RPMI8226 (cell line): ENCODE measurements at regions not wholly inside any gene's neighbourhood (a gene's known extent, or its start where the extent isn't known, plus 50 kb on each side); places are given as distances from the start of the nearest gene placed in this dataset.

Source experiments
- DNase-seq: peaks from one replicate; pipeline ENCODE4 v3.0.0-alpha.2; 2015

DNA sequence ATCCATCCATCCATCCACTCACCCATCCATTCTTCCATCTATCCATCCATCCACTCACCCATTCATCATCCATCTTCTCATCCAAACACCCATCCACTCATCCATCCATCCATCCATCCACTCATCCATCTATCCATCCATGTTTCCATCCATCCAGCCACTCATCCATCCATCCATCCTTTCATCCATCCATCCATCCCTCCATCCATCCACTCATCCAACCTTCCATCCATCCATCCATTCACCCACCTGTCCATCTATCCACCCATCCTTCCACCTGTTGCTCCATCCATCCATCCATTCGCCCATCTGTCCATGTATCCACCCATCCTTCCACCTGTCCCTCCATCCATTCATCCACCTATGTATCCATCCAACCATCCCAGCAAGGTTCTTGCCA, 378.4 kb upstream of the PFKP start:
- DNase-seq = no peak

- no peak for DNase-seq
Observed at GRCh38 chr10:2686691-2687090, 380.7 kb upstream of the PFKP start.

- DNase-seq = no peak
Observed at GRCh38 chr10:2682491-2682890, 384.9 kb upstream of the PFKP start.

- no peak for DNase-seq
Observed at GRCh38 chr10:2681891-2682290, 385.5 kb upstream of the PFKP start.

DNA sequence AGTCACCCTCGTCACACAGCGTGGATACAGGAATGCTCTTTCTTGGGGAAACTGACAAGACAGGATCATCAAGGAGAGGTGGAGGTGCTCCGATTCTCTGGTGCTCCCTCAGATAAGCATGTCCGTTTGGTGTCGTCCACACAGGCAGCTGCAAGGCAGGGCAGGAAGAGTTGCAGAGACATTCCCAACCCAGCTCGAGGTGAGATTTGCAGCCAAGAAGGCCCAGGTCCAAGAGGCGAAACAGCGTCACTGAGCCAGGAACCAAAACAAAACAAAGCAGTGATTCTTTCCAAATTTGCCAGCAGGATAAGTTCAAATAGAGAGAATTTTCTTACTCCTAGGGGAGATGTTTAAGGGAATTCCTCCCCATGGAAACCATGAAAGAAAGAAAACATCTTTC, 386.5 kb upstream of the PFKP start:
- no peak for DNase-seq

GRCh38 chr10:2679646-2680045, 387.7 kb upstream of the PFKP start:
- DNase-seq = no peak

DNA sequence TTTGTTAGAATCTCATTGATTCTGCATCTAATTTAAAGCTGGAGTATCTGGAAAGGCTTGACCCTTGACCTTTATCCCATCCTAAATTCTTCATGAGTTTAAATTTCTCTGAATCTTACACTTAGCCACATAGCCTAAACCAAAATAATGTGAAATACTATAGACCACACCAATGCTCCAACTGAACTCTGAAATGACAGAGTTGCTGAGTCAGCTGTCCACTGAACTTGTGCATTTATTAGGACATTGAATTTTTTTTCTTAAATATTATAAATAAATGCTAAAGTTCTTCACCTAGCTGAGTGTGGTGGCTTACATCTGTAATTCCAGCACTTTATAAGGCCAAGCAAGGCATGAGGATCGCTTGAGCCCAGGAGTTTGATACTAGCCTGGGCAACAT, 390.9 kb upstream of the PFKP start:
- DNase-seq = no peak

GRCh38 chr10:2674451-2674850, 392.9 kb upstream of the PFKP start:
- no peak for DNase-seq

- DNase-seq = no peak
Observed at GRCh38 chr10:2670864-2671263, 396.5 kb upstream of the PFKP start.

DNA sequence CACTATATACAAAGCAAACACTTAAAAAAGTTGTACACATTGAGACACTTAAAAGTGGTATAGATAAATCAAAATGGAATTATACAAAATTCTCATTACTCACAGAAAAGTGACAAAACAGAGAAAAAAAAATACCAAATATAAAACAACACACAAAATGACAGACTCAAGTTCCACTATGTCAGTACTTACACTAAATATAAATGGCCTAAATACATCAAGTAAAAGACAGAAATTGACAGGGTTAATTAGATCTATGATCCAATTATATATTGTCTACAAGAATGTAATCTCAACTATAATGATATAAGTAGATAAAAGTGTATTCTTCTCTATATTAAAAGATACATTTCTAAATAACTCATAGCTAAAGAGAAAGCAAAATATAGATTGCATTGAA, 401.6 kb upstream of the PFKP start:
- DNase-seq = no peak

GRCh38 chr10:2660276-2660675, 407.1 kb upstream of the PFKP start:
- DNase-seq = no peak

DNA sequence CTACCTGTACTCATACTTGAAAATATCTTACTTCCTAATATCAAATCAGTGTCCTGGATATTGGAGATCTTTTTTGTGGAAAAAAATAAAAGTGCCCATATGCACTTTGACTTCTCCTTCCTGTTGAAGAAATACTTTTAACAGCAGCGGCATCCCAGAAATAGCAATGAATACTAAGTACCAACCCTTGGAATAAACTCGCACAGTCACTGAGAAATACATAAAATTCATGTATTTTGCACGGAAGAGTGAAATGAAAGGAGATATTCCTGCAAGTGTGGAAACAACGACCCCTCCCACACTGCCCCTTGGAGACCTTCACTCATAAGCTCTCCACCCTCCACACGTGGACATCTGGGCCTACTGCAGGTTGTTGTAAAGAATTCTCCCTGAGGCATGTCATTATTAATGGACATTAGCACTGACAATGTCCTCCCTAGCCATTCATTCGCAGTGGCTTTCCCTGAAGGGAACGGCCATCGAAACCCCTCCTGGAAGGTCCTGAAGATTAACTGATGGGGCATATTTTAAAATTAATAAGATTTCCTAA, 407.6 kb upstream of the PFKP start:
- DNase-seq = no peak

DNA sequence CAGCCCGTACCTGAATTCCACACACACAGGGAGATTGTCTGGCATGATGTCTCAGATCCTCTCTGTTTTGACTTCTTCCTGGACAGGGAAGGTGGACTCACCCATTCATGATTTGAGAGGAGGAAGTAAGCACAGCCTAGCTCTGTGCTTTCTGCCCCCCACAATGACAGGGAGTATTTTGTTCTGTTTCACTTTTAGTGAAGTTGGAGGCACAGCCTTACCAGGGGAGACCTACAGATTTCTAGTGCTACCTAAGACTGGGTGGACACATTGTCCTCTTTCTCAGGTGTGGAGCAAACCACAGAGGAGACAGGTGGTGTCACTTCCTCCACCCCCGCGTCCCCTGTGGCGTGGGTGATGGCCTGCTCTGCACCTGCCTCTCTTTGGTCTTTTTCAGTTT, 408.6 kb upstream of the PFKP start:
- no peak for DNase-seq

DNA sequence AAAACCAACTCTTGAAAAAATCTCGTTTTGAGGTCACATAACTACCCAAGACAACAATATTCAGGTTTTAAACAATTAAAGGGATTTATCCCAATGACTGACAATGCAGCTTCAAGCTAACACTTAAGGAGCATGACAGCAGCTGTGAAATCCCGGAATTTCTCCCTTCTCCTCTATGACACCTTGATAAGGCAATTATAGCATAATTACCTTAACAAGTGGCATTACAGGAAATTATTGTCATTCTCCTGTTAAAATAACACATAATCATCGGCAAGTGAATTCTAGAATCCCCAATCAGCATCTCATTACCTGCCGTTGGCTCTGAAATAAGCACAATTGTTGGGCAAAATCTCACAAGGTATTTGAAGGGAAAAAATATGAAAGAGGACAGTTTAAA, 417.0 kb upstream of the PFKP start:
- DNase-seq = no peak

GRCh38 chr10:2641028-2641427, 426.3 kb upstream of the PFKP start:
- no peak for DNase-seq

- no peak for DNase-seq
Observed at GRCh38 chr10:2633630-2634029, 433.7 kb upstream of the PFKP start.

- DNase-seq = no peak
Observed at GRCh38 chr10:2631557-2632205, 435.7 kb upstream of the PFKP start.

DNA sequence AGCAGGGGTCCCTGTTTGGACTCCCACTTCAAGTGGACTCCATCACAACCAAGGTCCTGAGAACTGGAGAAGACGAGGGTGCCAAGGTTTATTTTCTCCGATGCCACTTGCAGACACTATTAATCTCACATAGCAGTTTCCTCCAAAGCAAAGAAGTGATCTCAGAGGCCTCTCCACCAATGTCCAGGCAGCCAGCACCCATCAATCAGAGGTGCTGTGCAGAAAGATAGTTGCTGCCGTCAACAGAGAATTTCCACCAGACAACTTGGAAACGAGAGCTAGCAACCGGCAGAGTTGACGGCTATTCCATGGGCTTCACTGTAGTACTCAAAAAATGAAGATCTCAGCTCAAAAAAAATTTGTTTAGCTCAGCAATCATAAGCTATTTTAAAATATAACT, 438.6 kb upstream of the PFKP start:
- DNase-seq = no peak

- DNase-seq = no peak
Observed at GRCh38 chr10:2627969-2628368, 439.4 kb upstream of the PFKP start.

DNA sequence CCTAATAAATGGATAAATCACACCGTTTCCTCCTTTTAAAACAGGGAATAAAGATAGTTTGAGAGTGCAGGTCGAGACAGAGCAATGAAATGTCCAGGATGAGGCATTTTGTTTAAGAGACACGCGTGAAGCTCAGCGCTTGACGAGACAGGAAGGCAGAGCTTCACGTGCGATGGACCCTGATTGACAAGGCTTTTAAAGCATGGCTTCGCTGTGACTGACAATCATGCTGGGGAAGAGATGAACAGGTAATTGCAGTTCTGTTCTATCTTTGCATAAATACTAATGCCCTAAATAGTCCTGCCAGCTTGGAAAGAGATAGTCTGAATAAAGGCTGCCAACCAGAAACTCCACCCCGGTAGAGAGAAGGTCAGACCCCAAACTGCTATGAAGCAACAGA, 442.3 kb upstream of the PFKP start:
- no peak for DNase-seq

- DNase-seq = no peak
Observed at GRCh38 chr10:2623675-2624274, 443.6 kb upstream of the PFKP start.

- no peak for DNase-seq
Observed at GRCh38 chr10:2620827-2621521, 446.4 kb upstream of the PFKP start.

GRCh38 chr10:2619916-2620315, 447.4 kb upstream of the PFKP start:
- no peak for DNase-seq

DNA sequence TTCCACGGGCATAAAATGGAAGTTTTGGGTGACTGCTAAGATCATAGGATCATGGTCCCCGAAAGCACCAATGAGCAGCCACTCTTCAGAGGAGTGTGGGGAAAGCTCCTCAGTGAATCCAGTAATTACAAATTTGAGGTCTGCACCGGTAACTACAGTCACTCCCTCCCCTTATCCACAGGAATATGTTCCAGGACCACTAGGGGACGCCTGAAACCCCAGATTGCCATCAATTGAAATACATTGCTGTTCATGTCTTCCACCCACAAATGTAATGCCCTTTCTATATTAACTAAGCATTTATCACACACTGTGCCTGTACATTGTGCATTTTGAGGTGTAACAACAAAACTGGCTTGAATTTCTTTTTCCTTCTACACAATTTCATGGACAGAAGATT, 447.9 kb upstream of the PFKP start:
- DNase-seq = peak; percentile 11
